Activated CD4-positive, alpha-beta T cell treated with anti-CD3 and anti-CD28 coated beads, Interleukin-2, amount 50 U/mL, for 16 hours (primary cell): ENCODE measurements at regions not wholly inside any gene's neighbourhood (a gene's known extent, or its start where the extent isn't known, plus 50 kb on each side); places are given as distances from the start of the nearest gene placed in this dataset.
"Not testable (repeated sequence)": the region's sequence is repeated elsewhere in the genome, so short reads cannot be mapped to it uniquely, and the experiment has no call there.

ENCODE experiments used
- DNase-seq: peaks from one replicate; pipeline ENCODE4 v3.0.0-alpha.2; 2020

DNA sequence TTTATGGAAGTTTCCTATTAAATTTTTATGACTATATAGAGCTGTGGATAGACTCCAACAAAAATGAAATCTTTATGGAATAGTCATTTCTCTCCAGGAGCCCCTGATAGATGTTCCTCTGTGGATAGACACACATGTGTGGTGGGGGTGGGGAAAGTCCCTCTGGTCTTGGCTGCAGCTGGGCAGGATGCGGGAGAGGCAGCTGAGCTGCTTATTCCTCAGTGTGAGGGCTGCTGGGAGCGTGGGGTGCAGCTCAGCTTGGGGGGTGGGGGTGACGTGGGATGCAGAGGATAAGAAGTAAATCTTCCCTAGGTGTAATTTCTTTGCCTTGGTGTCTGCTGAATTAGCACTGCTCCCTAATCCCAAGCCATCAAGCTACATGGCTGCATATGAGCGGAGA, 192.8 kb upstream of the PLGLB2 start:
- not testable (repeated sequence) for DNase-seq

DNA sequence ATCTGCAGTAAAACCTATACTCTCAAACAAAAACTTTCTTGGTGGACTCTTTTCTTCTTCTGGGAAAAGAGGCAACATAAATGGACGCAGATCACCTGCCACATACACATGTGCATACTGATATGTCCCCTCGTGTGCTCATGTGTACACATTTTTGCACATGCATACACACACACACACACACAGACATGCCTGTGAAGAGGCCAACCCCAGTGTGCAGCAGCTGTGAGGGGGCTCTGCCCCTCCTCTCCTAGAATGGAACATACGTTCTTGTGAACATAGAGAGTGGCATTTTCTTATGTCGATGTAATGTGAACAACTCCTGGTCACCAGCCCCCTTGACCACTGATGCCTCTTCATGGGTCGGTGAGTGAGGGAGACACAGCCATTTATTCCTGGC, 188.9 kb upstream of the PLGLB2 start:
- not testable (repeated sequence) for DNase-seq

DNA sequence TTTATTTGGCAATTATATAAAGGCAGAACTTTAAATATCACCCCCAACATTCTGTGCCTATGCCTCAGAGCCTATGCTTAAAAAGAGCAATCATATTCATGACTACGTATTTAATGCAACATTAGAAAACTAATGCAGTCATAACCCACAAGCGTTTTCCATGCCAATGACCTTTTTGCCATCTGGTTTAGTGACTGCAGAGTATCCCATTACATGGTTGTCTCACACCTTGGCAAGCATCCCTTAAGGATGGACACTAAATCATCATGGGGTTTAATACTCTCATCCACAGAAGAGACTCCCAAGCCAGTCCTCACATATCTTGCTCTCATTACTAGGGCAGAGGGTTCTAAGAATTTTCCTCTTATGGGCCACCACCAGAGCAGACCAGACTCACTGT, 188.2 kb upstream of the PLGLB2 start:
- not testable (repeated sequence) for DNase-seq

DNA sequence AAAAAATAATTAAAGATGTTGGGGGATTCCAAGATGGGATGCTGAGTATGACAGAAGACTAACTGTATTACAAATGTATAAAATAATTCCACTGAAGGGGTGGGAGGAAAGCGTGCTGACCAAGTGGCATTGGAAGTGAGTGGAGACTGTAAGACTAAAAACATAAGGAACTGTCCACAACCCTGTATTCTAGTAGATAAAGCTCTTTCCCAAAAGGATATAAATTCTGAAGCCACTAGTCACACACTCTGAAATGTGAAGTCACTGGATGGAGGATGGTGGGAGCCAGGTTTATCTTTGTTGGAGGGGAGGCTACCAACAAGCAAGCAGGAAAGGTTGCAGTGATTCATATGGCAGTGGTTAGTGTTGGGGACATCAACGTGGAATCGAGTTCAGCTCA, 182.8 kb upstream of the PLGLB2 start:
- not testable (repeated sequence) for DNase-seq

DNA sequence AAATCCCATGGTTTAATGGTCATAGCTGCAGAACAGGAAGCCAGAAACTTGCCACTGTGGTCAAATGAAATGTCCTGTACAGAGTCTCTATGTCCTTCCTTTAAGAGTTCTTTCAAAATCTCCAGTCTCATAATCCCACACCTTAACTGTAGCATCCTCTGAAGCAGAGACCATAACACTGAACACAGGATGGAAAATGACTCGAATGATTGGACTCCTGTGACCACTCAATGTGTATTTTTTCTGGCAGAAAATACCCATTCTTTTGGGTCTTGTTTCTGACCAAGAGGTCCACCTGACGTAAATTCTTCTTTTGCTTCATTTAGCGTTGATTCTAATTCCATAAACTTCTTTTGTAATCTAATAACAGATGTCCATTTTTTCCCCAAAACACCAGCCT, 181.4 kb upstream of the PLGLB2 start:
- not testable (repeated sequence) for DNase-seq

DNA sequence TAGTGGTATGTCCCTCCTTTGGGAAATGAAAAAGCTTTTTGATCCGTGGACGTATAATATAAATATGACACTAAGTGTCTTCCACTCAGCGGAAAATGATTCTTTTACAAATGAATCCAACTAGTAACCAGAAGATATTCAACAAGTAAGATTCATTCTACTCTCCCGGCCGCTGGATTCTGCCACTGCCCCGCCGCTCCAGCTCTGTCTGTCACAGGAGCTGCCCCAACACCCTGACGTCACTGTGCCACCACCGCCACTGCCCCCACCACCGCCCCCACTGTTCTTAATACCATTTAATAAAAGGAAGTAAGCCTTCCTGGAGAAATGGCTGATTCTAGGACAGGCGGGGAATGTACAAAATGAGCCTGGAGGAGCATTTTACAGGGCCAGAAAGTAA, 180.8 kb upstream of the PLGLB2 start:
- DNase-seq = not testable (repeated sequence)

DNA sequence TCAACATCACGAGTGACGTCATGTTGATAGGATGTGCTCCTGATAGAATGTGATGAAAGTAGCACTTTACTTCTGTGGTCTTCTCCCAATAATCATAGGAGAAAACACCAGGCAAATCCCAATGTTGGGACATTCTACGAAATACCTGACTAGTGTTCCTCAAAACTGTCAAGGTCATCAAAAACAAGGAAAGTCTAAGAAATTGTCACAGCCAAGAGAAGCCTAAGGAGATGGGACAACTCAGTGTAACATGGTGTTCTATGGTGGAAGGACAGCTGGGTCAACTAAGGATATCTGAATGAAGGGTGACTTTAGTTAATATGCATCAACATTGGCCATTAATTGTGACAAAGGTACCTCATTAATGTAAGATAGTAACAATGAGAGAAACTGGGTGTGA, 180.0 kb upstream of the PLGLB2 start:
- DNase-seq = not testable (repeated sequence)

DNA sequence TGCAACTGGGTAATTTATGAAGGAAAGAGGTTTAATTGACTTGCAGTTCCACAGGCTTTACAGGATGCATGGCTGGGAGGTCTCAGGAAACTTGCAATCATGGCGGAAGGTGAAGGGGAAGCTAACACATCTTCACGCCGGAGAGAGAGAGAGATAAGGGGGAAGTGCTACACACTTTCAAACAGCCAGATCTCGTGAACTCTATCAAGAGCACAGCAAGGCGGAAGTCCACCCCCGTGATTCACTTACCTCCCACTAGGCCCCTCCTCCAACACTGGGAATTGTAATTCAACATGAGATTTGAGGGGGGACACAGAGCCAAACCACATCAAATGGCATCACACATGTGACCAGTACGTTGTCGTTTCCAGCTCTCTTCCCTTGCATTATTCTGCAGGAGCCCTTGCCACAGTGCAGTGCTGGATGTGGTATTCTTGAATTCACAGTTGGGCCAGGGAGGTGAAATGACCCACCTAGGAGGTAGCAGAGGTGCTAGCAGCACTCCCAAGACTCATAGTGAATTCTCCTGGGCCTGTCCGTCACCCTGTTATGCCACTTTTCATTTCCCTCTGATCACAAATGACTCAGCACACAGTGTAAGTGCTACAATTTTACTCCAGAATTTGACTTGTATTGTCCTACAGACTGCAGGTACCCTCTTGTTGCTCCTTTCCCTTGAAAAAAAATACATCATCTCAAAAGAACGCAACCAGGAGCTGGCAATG, 179.2 kb upstream of the PLGLB2 start:
- DNase-seq = peak; percentile 23

DNA sequence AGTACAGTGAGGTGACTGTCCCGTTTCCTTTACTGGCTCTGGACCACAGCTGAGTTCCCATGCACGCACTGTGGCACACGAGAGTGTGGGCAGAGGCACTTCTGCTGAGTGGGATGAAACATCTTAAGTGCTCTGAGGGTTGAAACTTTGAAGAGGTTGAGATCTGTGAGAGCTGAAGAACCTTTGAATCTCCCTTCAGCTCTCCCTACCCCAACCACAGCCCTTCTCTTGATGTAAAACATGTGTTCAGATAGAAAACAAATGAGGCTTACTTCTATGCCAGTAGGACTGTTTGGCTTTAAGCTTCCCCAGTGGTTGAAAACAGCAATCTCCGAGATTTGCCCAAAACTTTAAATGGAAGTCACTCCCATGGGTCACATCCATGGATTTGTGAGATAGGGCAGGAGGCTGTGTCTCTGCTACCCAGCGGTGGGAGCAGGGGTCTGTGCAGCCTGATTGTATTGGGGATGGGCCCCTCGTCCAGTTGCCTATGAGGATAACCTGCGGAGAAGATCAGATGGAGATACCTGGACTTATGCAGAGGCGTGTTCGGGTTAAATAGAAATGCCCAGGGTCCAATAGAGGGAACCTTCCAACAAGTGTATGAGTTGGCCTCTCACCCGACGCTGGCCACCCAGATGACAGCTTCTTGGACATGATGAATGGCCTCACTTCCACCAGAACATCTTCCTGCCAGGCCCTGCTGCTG, 178.0 kb upstream of the PLGLB2 start:
- DNase-seq = not testable (repeated sequence)

DNA sequence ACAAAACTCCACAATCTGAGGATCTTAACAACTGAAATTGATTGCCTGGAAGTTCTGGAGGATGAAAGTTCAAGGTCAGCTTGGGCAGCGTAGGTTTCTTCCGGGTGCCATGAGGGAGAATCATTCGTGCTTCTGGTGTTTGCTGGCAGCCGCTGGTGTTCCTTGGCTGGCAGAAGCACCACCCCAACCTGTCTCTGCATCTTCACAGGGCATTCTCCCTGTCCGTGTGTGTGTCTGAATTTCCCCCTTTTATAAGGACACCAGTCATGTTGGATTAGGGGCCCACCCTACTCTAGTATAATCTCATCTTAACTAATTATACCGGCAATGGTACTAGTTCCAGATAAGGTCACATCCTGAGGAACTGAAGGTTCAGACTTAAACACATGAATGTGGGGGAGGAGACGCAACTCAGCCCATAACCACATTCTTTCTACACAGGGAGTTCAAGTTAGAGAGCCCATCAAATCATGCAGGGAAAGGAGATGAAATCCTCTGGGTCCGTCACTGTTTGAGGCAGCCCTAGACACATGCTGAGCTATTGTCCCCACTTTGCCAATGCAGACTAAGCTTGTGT, 175.9 kb upstream of the PLGLB2 start:
- DNase-seq = not testable (repeated sequence)

DNA sequence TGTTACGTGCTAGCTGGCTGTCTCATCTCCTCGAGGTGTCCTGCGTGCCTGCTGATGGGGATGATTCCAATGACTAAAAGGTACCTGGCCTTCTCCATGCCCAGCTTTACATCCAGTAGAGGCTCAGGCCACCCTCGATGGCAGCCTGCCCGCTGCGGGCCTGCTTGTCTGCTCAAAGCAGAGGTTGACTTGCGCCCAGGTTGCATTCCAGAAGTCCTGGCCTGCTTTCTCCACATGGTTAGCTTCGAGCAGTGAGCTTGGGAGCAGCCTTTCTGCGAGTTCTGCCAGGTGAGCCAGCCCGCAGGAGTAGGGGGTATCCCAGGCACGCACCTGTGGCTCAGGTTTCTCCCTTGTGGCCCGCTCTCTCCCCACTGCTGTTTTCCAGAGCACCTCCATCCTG, 175.0 kb upstream of the PLGLB2 start:
- DNase-seq = not testable (repeated sequence)

DNA sequence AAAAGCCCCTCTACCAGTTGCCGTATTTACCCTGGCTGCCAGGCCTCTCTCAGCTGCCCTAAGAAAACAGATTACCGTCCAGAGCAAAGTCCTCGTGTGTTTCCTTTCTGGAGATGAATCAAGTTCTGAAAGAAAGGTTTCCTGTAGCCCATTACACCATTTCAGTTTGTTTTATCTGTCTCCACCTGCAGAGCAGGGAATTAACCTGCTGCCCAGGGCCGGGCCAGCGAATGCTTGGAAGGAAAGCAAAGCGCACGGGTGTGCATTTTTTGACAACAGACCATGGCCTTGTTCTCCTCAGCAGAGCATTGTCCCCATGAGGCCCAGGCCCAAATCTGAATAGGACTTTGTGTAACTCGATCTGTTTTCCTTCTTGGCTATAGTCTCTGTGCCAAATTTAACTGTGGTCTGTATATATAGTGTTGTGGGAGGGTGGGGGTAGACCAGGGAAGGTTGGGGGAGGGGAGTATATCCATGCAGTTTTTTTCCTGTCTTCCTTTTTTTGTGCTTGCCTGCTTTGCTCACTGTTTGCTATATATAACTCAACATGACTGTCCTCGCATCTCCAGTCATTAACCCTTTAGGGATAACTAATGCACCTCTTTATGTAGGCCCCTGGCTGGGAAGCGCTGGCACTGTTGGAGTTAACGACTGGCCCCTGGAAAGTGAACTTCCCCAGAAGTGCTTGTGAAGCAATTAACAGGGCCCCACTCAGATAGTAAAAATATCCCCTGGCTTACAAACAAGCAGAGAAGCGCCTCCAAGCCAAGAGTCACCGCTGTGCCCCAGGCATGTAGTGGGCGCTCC, 174.3 kb upstream of the PLGLB2 start:
- DNase-seq = not testable (repeated sequence)

DNA sequence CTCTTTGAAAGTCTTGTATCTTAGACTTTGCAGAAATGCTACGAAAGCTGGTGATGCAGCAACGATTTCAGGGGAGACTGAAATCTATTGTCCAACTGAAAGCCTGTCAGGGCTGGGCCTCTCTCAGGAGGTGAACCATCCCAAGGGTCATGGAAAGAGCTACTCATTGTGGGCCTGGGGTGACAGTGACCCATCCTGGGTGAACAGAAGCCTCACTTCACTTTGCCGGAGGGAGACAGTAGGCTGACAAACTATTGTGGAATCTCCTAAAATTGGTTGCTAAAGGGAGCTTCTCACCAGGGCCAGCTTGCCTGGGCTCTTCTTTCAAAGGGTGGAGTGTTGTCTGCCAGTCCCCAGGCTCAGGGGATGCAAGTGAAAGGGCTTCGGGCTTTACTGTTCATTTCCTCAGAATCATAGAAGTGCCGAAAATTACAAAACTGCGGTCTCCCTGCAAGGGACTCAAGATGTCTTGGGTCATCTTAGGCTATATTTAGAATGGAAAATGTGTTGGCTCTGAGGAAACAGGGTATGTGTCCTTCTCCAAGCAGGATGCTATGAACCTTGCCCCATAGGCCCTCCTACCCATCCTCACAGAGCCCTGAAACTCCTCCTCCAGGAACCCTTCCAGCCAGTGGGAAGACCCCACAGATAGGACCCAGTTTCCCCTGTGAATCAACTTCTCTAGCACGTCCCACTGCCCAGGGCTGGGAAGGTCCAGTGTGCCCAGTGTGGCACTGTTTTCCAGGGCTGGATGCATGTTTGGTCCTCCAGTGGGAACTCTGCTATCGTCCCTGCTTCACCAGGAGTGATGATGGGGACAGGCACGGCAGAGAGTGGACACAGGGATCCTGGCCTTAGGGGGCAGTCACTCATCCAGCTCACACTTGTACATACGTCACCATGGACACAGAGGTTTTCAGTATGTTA, 173.4 kb upstream of the PLGLB2 start:
- DNase-seq = not testable (repeated sequence)

DNA sequence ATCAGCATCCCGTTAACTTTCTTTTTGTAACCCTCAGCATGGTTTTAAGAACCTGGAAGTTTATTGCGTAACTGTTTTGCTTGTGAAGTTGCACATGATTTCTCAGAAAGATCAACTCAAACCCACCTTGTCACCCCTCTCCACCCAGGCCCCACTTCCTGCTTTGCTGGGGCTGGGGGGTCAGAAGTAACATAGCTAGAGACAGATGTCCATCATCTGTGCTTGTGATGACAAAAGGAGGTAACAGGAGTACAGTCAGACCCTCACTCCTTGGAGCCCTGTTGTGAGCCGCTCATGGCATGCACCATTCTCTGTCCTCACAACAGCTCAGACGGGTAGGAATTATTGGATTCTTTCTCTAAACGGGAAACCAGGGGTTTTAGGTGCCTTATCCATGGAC, 172.7 kb upstream of the PLGLB2 start:
- not testable (repeated sequence) for DNase-seq

DNA sequence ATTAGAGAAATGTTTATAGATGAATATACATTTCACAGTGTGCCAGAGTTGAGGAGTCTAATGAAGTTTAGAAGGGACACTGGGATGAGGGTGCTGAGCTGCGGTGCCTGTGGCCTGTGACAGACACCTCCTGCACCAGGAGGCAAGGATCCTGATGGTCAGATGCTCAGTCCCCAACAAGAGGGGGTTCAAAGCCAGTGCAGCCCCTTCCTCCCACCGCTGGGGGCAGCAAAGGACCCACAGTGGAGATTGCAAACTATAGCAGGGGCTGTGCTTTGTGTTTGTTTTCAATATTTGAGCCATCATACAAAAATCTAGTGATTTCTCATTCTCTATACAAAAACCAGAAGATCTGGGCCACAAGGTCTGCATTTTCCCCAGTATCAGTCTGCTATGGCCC, 170.5 kb upstream of the PLGLB2 start:
- not testable (repeated sequence) for DNase-seq

DNA sequence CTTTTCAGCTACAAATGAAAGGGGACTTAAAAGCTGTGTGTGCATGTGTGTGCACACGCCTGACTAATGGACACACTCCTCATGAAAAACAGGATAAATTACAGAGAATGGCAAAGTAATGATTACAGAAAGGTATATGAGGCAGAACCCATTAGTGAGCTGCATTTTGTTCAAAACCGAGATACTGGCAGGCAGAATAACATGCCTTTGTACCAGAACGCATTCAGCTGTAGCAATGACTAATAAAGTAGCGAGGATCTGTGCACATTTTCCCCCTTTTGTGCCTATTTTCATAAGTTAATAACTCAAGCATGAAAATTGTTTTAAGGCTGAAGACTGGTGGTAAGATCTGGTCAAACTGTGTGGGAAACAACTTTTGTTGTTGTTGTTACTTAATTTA, 165.7 kb upstream of the PLGLB2 start:
- not testable (repeated sequence) for DNase-seq

DNA sequence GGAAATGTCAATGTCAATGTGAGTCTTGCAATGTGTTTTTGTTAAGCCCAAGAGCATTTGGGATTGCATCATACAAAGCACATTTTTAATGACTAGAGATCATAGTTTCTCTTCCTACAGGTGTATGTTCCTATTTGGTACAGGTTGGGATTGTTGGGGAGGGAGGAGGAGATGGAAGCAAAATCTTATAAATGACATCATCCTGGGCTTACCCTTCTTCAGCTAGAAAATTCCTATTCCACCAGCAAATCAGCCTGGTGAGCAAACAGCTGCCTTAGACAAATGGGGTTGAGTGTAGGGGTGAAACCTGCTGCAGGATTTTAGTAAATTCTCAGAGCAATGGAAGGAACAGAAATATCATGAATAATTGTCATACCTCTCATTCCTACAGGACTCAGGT, 165.3 kb upstream of the PLGLB2 start:
- not testable (repeated sequence) for DNase-seq

DNA sequence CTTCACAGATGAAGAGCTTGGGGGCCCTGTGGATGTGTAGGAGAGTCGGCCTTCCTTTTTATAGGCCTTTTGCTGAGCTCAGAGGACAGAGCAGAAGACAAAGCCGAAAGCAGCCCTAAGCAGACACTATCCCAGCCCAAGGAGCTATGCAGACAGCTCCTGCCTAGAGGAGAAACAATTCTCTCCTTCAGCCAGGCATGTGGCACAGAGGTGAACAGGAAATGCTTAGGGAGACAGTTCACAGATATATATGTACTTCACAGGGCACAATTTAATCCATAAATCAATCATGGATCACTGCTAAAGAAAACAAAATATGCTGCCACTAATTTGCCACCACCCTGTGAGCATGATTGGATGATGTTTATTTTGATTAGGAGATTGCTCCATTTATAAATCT, 164.5 kb upstream of the PLGLB2 start:
- DNase-seq = not testable (repeated sequence)

DNA sequence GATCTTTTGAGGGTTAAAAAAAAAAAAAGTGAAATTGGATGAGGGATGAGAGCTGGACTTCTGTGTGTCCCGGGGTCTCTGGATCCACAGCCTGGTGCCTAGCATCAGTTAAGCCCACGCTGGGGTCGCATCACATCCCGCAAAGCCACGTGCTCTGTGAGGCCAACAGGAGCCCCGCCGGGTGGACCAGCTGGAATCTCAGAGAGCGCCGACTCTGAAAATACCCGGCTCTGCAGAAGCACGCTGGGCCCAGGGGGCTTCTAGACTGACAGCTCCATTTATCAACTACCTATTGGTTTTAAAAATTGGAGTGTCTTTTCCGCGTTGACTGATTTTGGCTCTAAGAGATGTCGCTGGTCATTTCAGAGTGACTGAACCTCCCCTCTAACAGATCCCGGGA, 164.1 kb upstream of the PLGLB2 start:
- not testable (repeated sequence) for DNase-seq

DNA sequence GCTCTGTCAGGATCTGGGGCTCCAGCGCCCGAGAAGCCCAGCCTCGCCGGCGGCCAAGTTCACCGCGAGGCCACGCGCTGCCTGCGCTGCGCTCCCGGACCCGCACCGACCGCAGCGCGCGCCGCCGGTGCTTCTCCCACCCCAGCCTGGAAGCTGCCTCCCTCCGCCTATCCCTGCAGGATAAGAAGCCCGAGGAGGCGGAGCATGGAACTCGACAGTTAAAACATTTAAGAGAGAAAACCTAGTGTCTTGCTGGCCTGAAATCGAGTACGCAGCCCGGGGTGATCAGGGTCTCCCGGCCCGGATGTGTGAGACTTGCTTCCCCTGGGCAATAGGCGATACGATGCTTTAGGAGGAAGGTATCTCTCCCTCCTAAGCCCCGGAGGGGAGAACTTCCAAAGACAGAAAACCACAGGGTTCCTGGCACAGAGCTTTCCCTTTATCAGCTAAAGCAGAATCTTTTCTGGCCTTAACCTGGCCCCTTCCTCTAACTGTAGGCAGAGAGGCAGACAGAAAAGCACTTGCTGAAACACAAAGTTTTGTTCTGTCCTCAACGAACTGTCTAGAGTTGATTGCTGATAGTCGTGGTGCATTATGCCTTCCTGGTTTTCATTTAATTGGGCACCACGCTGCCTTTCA, 163.5 kb upstream of the PLGLB2 start:
- DNase-seq = not testable (repeated sequence)

DNA sequence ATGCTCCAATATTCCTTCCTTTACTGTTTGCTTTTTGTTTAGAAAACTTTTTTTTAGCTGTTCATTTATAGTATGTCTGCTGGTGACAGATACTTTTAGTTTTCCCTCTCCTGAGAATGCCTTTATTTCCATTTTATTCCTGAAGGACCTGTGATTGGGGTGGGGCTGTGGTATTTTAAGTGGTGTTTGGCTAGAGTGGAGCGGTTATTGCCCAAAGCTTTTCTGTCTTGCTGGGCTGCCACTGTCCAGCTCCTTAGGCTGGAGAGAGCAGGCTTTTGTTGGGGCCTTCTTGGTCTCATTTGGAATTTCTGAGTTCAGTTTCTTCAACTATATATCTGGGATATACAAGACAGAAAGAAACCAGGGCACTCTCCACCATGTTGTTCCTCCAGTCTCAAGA, 160.0 kb upstream of the PLGLB2 start:
- DNase-seq = not testable (repeated sequence)
